DMS53 treated with DMSO at 0.1 percent for 48 hours (cell line): ENCODE measurements at regions not wholly inside any gene's neighbourhood (a gene's known extent, or its start where the extent isn't known, plus 50 kb on each side); places are given as distances from the start of the nearest gene placed in this dataset.

Experiments used
- DNase-seq: peaks from one replicate; lab custom pipeline; 2025; ENCODE audit not compliant: unreplicated experiment; lab: John Stamatoyannopoulos, UW

DNA sequence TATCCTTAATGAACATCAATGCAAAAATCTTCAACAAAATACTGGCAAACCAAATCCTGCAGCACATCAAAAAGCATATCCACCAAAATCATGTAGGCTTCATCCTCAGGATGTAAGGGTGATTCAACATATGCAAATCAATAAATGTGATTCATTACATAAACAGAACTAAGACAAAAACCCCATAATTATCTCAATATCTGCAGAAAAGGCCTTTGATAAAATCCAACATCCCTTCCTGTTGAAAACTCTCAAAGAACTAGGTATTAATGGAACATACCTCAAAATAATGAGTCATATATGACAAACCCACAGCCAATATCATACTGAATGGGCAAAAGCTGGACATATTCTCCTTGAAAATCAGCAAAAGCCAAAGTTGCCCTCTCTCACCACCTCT lies 54.6 kb upstream of the DEPDC1 start:
- DNase-seq = no peak

DNA sequence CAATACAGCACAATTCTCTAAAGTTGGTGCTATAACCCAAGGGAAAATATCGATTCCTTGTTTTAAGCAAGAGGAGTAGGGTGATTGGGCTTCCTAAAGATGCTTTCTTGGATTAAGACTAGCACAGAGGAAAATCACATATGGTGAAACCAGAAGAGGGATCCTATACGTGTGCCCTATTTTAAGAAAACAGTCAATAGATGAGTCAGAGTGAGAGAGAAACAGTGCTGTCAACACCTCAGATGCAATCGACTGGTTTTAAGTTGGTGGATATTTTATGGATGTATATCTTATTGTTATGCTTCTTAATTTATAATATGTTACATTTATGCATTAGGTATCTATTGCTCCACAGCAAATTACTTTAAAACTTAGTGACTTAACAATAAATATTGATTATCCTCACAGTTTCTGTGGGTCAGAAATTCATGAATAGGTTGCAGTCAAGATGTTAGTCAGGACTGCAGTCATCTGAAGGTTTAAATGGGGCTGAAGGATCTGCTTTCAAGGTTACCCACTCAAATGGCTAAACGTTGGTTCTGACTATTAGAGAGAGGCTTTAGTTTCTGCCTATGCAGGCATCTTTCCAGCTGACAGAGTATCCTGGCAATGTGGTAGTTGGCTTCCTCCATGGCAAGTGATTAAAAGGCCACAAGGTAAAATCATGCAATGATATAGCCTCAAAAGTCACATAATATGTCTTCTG lies 61.6 kb upstream of the DEPDC1 start:
- DNase-seq = peak; percentile 74

DNA sequence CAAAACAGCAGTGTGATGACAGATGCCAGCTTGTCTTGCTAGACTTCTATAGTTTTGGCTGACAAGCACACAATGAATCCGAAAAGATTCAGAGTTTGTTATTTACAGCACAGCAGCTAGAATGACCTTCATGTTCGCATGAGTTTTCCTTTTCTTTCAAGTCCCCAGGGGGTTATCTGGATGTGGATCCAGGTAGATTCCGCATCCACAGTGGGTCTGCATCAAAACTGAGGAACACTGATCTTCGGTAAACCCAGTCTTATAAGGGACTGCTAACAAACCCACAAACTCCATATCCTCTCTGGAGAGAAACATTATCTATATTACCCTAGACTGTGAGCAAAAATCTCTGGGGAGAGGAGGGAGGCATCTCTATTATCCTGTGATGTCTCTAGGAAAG lies 69.0 kb upstream of the DEPDC1 start:
- DNase-seq = no peak

DNA sequence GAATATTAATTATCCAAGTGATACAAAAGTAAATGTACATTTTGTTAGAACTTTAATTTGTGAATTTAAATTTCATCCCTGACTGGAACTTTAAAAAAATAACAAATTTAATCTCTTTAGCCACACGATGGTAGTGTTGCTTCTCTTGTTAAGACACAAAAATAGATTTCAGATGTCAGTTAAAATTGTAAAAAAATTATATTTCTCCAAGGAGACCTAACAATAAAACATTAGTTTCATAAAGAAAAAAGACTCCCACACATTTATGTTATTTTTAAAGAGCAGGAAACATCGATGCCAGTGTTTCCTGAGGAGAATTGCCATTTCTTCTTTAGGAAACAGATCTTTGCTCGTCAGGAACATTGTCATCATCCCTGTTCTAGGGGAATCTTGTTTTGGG lies 74.0 kb upstream of the DEPDC1 start:
- DNase-seq = no peak

DNA sequence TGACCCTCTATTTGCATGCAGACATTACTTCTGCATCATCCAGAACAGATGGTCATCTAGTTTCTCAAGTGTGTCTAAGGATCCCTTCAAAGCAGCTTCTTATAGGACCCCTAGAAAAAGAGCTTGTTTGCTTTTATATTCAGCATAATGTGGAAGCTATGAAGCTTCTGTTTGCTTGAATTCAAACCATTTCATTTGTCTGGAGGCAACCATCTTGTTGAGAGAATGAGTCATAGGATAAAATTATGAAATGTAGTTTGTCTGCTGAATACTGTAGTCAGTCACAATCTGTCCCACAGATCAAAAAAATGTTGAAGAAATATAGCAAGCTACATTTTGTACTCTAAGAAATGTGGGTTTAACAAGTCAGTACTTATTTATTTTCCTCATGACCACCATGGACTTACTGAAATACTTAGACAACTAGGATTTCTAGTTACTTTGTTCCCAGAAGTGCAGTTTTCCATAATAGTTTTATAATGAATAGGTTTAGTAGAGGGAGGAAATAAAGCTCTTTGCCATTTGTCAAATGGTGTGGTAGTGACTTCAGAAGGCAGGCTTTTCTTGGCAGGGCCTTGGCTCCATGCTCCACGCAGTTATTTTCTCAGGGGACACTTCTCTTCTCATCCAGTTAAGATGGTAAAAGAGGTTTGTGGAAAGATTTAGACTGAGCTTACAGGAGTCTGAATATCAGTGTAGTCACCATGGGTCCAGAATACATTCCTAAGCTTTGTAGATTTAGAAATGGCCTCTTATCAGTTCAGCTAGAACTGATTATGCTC lies 74.8 kb upstream of the DEPDC1 start:
- DNase-seq = peak; percentile 77

DNA sequence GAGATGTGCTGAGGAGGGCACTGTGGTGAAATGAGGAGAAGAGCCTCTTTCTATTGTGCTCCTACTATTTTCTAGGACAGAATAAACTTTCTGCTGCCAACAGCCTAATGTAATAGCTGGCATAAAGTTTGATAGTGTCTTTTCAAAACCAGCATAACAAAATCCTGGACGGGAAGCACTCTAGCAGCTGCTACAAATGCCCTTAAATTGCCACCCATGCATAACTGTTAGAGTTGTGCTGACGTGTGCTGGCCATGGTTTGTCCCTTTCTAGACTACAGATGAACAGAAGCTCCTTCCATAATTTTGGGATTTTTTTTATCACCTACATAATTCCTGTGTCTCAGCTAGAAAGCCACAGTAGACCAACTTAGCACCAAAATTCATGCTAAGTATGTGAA lies 88.5 kb upstream of the DEPDC1 start:
- DNase-seq = peak; percentile 96

DNA sequence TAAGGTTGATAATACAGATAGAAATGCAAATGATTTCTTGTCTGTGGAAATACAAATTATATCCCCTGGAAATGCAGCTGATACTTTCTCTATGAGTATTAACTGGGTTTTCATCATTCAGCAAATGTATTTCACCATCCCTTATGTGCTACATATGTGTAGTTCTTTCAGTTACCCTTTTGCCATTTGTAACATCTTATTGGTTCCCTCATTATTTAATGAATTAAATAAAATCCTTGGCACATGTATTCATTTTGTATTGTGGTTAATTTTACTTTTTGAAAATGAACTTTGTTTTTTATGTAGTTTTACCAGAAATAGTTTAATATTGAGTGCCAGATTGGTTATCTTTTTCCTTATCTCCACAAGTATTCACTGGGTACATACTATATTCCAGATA lies 89.9 kb upstream of the DEPDC1 start:
- no peak for DNase-seq

DNA sequence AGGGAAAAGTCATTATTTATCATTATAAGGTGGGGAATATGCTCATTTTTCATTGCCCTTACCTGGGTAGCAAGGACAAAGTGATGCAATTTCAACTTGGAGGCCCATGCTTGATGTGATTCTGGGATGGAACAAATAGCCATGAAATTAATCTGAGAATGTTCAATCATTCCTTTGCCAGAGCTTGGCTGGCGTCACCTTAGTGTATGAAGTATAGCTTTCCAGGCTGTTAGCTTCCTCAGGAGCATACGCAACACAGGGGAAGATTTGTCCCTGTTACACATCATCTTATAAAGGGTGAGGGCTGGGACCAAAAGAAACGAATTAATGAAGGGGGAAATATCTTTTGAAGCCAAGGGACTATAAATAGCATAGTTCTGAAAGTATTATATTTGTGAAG lies 91.4 kb upstream of the DEPDC1 start:
- no peak for DNase-seq

DNA sequence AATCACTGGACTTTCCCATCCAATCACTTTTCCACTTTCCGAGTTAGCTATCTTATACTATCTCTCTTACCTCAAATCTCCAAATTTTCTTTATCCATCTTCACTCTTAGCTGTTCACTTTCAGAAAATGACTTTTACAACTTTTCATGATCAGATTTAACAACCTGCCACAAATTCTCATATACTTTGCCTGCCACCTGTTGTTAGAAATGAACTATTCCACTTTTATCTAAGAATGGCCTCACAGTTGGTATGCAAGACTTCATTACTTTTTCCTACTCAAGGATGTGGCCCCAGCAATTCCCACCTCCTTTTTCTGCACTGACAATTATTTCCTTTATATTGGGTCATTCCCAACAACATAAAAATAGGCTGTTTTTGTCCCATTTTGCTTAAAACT lies 93.6 kb upstream of the DEPDC1 start:
- no peak for DNase-seq

DNA sequence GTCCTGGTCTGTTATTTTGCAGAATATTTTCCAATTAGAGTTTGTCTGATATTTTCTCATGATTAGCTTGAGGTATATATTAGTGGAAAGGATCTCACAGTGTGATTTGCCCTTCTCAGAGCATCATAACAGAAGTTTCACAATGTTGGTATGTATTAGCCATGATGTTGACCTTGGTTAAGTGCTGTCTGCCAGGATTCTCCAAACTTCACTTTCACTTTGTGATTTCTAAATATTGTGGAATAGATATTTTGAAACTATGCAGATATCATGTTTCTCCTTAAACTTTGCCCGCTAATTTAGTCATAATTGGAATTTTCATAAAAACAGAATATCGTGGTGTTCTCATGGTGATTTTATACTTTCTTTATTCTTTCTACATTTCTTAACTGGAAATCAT lies 98.0 kb upstream of the DEPDC1 start:
- DNase-seq = no peak

DNA sequence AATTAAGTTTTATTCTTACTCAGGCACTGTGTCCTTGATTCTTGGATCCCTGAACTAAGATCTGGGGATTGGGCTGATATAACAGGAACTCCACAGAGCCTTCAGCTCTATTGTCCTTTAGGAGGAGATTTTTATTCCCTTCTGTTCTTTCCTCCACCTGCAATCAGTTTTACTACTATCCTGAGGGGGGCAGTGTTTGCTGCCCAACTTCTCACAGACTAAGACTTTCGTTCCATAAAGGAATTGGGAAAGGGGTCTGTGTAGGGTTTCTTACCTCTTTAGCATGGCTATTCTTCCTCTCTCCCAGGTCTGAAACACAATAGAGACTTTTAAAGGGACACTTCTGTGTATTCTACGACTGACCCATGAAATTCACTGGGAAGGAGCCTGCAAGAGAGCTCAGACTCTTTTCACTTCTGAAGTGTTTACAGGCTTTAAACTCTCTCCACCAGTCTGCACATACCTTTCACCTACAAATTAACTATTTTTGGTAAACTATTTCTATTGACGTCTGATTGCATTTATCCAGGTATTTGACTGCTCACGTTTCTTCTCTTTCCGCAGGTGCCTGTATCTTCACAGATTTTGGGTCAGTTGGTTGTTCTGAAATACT lies 103.3 kb upstream of the DEPDC1 start:
- peak; percentile 55 for DNase-seq

DNA sequence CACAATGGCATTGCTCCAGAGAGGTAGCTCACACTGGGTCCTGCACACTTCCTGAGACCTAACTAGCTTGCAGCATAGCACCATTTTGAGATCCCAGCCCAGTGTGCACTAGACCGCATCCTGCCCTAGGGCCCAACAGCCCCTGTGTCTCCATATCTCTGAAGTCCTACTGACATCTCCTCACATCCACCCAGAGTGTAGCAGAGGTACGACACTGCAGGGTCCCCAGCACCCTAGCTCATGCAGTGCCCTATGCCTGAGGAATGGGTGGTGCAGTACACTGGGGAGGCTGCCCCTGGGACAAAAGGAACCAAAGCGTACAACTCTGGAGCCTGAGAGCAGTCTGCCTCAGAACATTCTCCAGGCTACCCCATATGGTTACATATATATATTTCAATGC lies 111.4 kb upstream of the DEPDC1 start:
- no peak for DNase-seq

DNA sequence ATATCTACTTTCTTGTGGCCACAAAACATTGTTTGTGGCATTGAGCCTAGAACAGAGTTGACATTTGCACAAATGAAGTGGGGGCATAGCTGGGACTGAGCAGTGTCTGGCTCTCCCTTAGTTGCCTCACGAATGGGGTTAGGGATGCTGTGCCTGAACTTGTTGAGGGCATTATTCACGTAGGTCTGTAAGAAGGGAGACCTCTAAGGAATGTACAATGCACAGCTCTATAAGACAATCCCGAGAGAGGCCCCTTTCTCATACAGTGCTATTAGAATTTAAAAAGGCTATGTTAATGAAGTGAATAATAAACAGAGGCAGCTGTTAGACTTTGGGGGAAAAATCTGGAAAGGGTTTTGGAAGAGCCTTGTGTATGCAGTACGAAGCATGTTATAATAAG lies 118.4 kb upstream of the DEPDC1 start:
- no peak for DNase-seq

DNA sequence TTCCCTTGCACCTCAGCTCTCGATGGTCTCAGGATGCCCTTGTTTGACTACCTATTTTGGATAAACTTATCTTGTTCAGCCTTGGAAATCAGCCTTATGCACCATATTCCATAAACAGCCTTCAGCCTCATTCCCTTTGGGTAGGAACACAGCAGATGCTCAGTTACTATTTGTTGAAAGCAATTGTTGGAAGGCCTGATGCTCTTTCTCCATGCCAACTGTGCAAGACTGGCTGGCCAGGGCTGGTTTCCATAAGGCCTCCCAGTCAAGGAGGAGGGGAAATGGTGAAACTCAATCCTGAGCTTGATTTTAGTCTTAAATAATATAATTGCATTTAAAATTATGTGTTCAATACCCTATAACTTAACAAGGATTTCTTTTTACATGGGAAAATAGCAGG lies 121.1 kb upstream of the DEPDC1 start:
- no peak for DNase-seq

DNA sequence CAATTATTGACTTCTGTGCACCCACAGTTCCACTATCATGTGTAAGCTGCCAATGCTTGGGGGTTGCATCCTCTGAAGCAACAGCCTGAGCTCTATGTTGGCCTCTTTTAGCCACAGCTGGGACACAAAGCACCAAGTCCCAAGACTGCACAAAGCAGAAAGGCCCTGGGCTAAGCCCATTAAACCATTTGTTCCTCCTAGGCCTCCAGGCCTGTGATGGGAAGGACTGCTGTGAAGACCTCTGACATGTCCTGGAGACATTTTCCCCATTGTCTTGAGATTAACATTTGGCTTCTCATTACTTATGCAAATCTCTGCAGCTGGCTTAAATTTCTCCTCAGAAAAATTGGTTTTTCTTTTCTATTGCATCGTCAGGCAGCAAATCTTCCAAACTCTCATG lies 123.7 kb upstream of the DEPDC1 start:
- DNase-seq = no peak

DNA sequence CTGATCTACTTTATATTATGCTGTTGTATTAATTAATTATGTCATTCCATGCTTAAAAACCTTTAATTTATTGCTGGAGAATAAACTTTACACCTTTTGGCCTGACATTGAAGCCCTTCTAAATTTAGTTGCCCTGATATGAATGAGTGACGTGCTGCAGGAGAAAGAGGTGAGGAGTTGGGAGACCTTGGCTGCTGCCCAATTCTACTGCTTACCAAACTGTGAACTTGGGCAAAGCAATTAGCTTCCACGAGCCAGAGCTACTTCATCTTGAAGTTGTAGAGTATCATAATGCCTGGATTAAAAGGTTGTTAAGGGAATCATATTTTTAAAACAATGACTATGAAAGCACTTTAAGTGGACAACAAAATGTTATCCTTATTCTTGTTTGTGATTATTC lies 126.8 kb upstream of the DEPDC1 start:
- DNase-seq = no peak

DNA sequence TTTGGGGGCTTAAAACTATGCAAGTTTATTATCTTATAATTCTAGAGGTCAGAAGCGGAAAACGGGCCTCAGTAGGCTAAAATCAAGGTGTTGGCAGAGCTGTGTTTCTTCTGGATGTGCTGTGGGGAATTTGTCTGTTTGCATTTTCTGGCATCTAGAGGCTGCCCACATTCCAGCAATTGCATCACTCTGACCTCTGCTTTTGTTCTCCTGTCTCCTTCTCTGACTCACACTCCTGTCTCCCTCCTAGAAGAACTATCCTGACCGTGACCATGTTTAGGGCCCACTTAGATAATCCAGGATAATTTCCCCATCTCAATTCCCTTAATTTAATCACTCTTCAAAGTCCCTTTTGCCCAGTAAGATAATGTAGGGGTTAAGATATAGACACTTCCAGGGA lies 127.4 kb upstream of the DEPDC1 start:
- no peak for DNase-seq

DNA sequence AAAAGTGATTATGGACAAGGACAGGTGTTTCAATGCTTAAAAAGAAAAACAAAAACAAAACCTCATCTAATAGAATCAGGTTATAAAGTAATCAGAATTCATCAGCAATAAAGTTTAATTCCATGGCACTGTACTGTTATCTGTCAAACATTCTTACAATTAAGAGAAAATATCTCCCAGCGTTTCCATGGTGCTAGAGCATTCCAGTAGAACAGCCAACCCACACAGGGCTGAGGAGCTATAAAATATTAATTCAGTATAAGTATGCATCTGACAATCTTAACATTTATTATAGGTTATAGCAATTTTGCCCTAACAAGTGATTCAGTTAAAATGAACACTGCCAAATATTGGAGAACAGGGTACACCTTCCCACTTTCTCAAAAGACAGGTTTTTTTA lies 128.7 kb upstream of the DEPDC1 start:
- DNase-seq = no peak

DNA sequence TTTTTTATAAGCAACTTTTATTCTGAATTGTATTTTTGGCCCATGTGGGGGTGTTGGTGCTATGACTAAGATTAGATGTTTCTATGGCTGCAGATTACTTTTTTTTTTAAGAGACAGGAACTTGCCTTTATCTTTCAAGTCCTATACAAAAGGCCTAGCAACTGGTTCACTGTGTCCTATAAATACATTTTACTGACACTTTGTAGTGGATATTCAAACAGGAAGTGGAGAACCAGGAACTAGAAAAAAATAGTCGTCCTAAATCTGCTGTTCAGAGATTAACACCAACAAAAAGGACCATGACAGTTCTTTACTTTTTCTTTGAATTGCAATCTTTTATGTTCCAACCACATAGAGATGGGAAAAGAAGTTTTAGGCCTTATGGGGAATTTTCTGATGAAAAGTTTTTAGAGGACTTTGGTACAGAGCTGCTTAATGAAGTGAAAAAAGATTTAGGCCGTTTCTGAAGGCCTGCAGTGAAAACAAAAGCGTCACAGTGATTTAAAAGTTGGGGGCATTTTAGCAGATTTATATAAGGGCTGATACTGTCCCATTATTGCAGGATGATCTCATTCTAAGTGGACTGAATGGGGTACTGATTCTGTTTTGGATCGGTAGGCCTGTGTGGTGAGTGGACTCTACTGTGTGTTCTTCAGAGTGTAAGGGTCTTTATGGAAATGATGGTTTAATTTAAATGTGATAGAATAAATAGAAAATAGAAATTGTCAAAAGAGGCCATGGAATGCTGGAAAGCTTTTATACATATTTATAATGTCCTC lies 136.4 kb upstream of the DEPDC1 start:
- DNase-seq = peak; percentile 68

DNA sequence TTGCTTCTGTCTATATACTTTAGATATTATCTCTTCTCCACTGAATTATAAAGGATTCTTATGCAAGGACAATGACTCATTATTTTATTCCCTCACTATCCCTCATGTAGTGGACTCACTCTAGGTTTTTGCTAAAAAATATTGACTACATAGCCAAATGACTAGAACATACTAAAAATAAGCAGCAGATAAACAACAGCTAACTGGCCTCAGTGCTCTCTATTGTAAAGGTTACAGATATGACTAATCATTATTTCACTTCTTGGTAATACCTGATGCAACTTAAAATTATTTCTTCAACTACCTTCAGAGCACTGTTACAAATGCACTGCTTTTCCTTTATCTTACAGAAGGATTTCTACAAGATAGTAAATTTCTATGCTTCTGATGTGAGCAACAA lies 147.6 kb upstream of the DEPDC1 start:
- no peak for DNase-seq

DNA sequence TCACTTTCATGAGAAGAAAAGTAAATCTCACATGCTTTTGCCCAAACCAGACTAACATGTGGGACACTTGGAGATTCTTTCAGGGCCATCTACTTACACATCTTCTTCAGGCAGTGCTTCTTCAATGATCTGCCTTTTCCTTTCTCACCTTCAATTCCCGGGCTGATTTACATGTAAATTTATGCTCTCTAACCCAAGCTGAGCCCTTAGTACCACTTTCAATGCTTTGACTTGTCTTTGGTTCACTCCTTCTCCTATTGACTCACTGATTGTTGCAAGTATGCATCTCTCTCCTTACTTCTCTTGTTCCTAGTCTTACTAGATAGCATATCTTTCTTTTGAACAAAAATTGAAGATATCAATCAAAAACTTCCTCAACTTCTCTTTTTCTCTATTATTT lies 154.2 kb upstream of the DEPDC1 start:
- DNase-seq = no peak

DNA sequence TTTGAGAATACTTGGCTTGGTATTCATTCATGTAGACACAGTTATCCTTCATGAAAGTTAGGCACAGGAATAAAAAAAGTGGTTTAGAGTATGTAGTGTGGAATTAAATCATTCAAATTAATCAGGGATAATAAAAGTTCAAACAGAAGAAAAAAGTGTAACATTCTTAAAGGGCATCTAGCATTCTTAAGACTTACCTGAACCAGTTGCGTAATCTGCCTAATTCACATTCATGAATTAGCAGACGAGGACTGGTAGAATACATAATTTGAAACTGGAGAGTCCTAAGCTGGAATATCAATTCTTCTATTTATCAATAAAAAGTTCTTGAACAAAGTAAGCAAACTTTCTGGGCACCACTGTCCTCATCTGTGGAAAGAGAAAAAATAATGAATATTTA lies 157.0 kb upstream of the DEPDC1 start:
- DNase-seq = no peak
